Mesenchymal stem cell (in vitro differentiated cells and primary cell): ENCODE measurements at regions not wholly inside any gene's neighbourhood (a gene's known extent, or its start where the extent isn't known, plus 50 kb on each side); places are given as distances from the start of the nearest gene placed in this dataset.
A peak's percentile ranks its signal among the peaks of the same experiment; 100 is the strongest.

Source experiments
- DNase-seq: peaks from one replicate; pipeline ENCODE4 v3.0.0-alpha.2; 2013
- H2AFZ ChIP-seq: one replicate; pipeline ENCODE4 v1.6.1; 2013; ENCODE audit warnings: low read depth, mild to moderate bottlenecking, control low read depth, inconsistent platforms, low read length, moderate library complexity
- H2AK5ac ChIP-seq: 2 replicates; pipeline ENCODE4 v1.6.1; 2013; ENCODE audit warnings: low read length, moderate library complexity, mild to moderate bottlenecking, inconsistent platforms; ENCODE audit not compliant: severe bottlenecking
- H2BK120ac ChIP-seq: one replicate; pipeline ENCODE4 v1.6.1; 2013; ENCODE audit warnings: low read depth, mild to moderate bottlenecking, inconsistent platforms, low read length, moderate library complexity
- H2BK12ac ChIP-seq, 2 experiments: one replicate each; pipeline ENCODE4 v1.6.1; 2013; ENCODE audit warnings: inconsistent platforms in 2 of 2, low read length in 2 of 2, mild to moderate bottlenecking in 2 of 2, moderate library complexity in 2 of 2, control low read depth in 1 of 2
- H2BK15ac ChIP-seq: one replicate; pipeline ENCODE4 v1.6.1; 2013; ENCODE audit warnings: mild to moderate bottlenecking, low read depth, inconsistent platforms; ENCODE audit not compliant: poor library complexity, severe bottlenecking
- H2BK5ac ChIP-seq: 2 replicates; pipeline ENCODE4 v1.6.1; 2013; ENCODE audit warnings: low read depth, mild to moderate bottlenecking, low read length, control low read depth, inconsistent platforms; ENCODE audit not compliant: poor library complexity, severe bottlenecking
- H3K14ac ChIP-seq, 2 experiments: one replicate each; pipeline ENCODE4 v1.6.1; 2013; ENCODE audit warnings: inconsistent platforms in 2 of 2, low read length in 2 of 2, control low read depth in 1 of 2, mild to moderate bottlenecking in 1 of 2, moderate library complexity in 1 of 2
- H3K18ac ChIP-seq, 2 experiments: one replicate each; pipeline ENCODE4 v1.6.1; 2013; ENCODE audit warnings: inconsistent platforms in 2 of 2, low read length in 2 of 2, control low read depth in 1 of 2, low read depth in 1 of 2, mild to moderate bottlenecking in 1 of 2
- H3K23ac ChIP-seq, 2 experiments: one replicate each; pipeline ENCODE4 v1.6.1; 2013; ENCODE audit warnings: inconsistent platforms in 2 of 2, low read length in 2 of 2, mild to moderate bottlenecking in 2 of 2, moderate library complexity in 2 of 2, control low read depth in 1 of 2
- H3K27ac ChIP-seq: 2 replicates; pipeline ENCODE4 v1.5.1; 2013; ENCODE audit warnings: mild to moderate bottlenecking, moderate library complexity, low read length, control low read depth, inconsistent platforms; ENCODE audit not compliant: poor library complexity, severe bottlenecking
- H3K27me3 ChIP-seq, 2 experiments: 2 replicates each; pipeline versions ENCODE4 v1.6.1 to v1.7.0; 2013; ENCODE audit warnings: low read length in 2 of 2, mild to moderate bottlenecking in 2 of 2, moderate library complexity in 2 of 2, control low read depth in 1 of 2, inconsistent platforms in 1 of 2; ENCODE audit not compliant: control insufficient read depth in 1 of 2, insufficient read depth in 1 of 2
- H3K36me3 ChIP-seq, 2 experiments: 2 replicates each; pipeline versions ENCODE4 v1.6.1 to v1.7.0; 2013; ENCODE audit warnings: low read length in 2 of 2, control low read depth in 1 of 2, inconsistent platforms in 1 of 2, low read depth in 1 of 2, mild to moderate bottlenecking in 1 of 2; ENCODE audit not compliant: insufficient read depth in 2 of 2, control insufficient read depth in 1 of 2
- H3K4ac ChIP-seq, 2 experiments: one replicate each; pipeline ENCODE4 v1.6.1; 2013; ENCODE audit warnings: inconsistent platforms in 2 of 2, low read length in 2 of 2, mild to moderate bottlenecking in 2 of 2, moderate library complexity in 2 of 2, control low read depth in 1 of 2, low read depth in 1 of 2
- H3K4me1 ChIP-seq: 2 replicates; pipeline ENCODE4 v1.6.1; 2013; ENCODE audit warnings: low read depth, low read length, control low read depth; ENCODE audit not compliant: control insufficient read depth, insufficient read depth
- H3K4me2 ChIP-seq: 2 replicates; pipeline ENCODE4 v1.6.1; 2013; ENCODE audit warnings: low read length, mild to moderate bottlenecking, inconsistent platforms; ENCODE audit not compliant: poor library complexity, severe bottlenecking
- H3K4me3 ChIP-seq, 2 experiments: 2 replicates each; pipeline versions ENCODE4 v1.5.1 to v1.7.0; 2013; ENCODE audit warnings: low read length in 2 of 2, mild to moderate bottlenecking in 2 of 2, control low read depth in 1 of 2, low read depth in 1 of 2; ENCODE audit not compliant: insufficient read depth in 1 of 2
- H3K79me1 ChIP-seq: replicated peaks from 2 replicates; pipeline ENCODE4 v1.6.1; 2013; ENCODE audit warnings: mild to moderate bottlenecking, control low read depth, low read length, inconsistent platforms; ENCODE audit not compliant: poor library complexity, severe bottlenecking
- H3K9ac ChIP-seq: 2 replicates; pipeline ENCODE4 v1.7.0; 2013; ENCODE audit warnings: mild to moderate bottlenecking, low read length, moderate library complexity
- H3K9me3 ChIP-seq: 2 replicates; pipeline ENCODE4 v1.7.0; 2013; ENCODE audit warnings: mild to moderate bottlenecking, low read length; ENCODE audit not compliant: control insufficient read depth
- H4K8ac ChIP-seq: one replicate; pipeline ENCODE4 v1.6.1; 2013; ENCODE audit warnings: inconsistent platforms, mild to moderate bottlenecking, low read length, moderate library complexity
- H4K91ac ChIP-seq: one replicate; pipeline ENCODE4 v1.6.1; 2013; ENCODE audit warnings: mild to moderate bottlenecking, low read length, inconsistent platforms
- WGBS: methylation state at CpG from one replicate; pipeline ENCODE4 v1.1.7; 2013; ENCODE audit warnings: mixed read lengths; 5-methylcytosine and 5-hydroxymethylcytosine counted together

DNA sequence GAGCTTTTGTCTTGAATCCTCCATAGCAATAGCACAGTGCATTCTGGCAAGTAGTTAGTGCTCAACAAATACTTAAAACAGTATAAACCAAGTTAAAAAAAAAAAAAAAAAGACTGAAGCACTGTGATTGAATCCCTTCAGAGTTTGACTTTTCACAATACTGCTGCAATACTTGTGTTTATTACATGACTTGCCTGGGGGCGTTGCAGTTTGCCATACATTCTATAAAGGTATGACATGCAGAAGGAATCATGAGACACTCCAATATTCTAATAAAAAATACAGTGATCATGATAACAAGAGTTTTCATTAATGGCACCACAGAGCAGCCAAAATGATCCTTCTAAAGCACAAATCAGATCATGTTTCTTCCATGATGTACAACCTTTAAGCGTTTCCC lies 205.0 kb upstream of the CDKN3 start:
- no peak overlapping the region for H2BK15ac ChIP-seq
- no peak overlapping the region for H3K18ac ChIP-seq
- no peak overlapping the region for H3K14ac ChIP-seq
- 100% methylated on average over 1 of the region's 2 CpGs for WGBS
- no peak overlapping the region for H3K4me2 ChIP-seq
- H2BK12ac ChIP-seq: no peak overlapping the region
- no peak overlapping the region for H4K8ac ChIP-seq
- H3K9ac ChIP-seq: no peak overlapping the region
- H3K4ac ChIP-seq: no peak overlapping the region
- H2BK5ac ChIP-seq: no peak overlapping the region
- H2AK5ac ChIP-seq: no peak overlapping the region
- peaks cover 5% of the 10 kb centered on the region for H3K4me1 ChIP-seq
- H4K91ac ChIP-seq: no peak overlapping the region
- no peak overlapping the region for H2AFZ ChIP-seq
- DNase-seq: no peak
- H3K27ac ChIP-seq: no peak overlapping the region
- H2BK120ac ChIP-seq: no peak overlapping the region
- H3K27me3 ChIP-seq: no peaks in the 10 kb centered on the region
- H3K79me1 ChIP-seq: no peaks in the 10 kb centered on the region
- H3K9me3 ChIP-seq: no peaks in the 10 kb centered on the region
- H3K4me3 ChIP-seq: no peak overlapping the region
- no peaks in the 10 kb centered on the region for H3K36me3 ChIP-seq
- H3K23ac ChIP-seq: no peak overlapping the region

DNA sequence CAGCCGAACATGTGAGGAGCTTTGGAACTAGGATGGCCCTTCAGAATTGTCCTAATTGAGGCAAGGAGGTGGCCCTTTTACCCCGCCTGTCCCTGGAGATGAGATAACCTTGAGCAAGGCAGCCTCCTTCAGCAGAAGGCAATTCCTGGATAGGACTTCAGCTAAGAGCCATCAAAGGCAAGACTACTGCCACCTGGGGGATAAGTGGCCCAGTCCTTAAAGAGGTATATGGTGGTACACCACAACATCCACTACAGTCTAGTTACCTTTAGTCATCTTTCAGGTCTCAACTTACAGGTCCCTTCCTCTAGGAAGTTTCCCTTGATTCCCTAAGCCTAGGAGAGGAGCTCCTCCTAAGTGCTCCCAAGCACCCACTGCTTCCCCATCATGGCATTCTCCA lies 204.2 kb upstream of the CDKN3 start:
- WGBS: 63% methylated on average over 2 of the region's 2 CpGs

DNA sequence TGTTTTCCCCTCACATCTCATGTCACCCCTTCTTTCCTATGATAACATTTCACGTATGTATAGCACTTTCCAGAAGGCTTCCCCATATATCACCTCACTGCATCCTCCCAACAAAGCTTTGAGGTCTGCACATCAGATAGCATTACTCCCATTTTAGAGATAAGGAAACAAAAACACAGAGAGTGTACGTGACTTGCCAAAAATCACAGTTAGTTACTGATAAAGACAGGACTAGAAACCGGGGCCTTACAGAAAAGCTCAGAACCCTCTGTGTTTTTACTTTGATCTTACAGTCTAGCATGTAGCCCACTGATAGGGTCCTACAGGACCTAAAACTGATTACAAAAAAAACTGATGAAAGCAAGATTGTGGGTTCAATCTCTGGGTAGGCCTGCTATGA lies 202.9 kb upstream of the CDKN3 start:
- Histone ChIP-seq H3K4me1 (no peaks in the 10 kb centered on the region), H3K4ac (no peak overlapping the region), H2BK5ac (no peak overlapping the region), H3K4me3 (no peak overlapping the region), H4K8ac (no peak overlapping the region), H3K14ac (no peak overlapping the region), H2BK15ac (no peak overlapping the region), H3K79me1 (no peaks in the 10 kb centered on the region), H3K36me3 (no peaks in the 10 kb centered on the region), H3K9ac (no peak overlapping the region), H3K4me2 (no peak overlapping the region), H2AK5ac (no peak overlapping the region), H2AFZ (no peak overlapping the region), H3K27me3 (no peaks in the 10 kb centered on the region), H3K9me3 (no peaks in the 10 kb centered on the region), H2BK120ac (peak overlapping the region; percentile 42), H2BK12ac (peak overlapping the region in 1 of 2 experiments; percentile 84), H4K91ac (no peak overlapping the region), H3K27ac (no peak overlapping the region), H3K23ac (no peak overlapping the region), H3K18ac (peak overlapping the region in 1 of 2 experiments; percentile 21)
- no peak for DNase-seq
- 38% methylated on average over 3 of the region's 3 CpGs for whole genome bisulfite sequencing

More for the DNA sequence above, 204.2 kb upstream of the CDKN3 start:
- Histone ChIP-seq H3K14ac (no peak overlapping the region), H3K79me1 (no peaks in the 10 kb centered on the region), H2BK5ac (no peak overlapping the region), H3K4ac (no peak overlapping the region), H3K9me3 (no peaks in the 10 kb centered on the region), H2BK15ac (no peak overlapping the region), H3K4me1 (peaks cover 3% of the 10 kb centered on the region), H2BK120ac (no peak overlapping the region), H3K18ac (no peak overlapping the region), H3K23ac (no peak overlapping the region), H3K27ac (no peak overlapping the region), H3K27me3 (no peaks in the 10 kb centered on the region), H2AFZ (no peak overlapping the region), H2AK5ac (no peak overlapping the region), H4K8ac (no peak overlapping the region), H3K4me3 (no peak overlapping the region), H2BK12ac (peak overlapping the region in 1 of 2 experiments; percentile 79), H3K9ac (no peak overlapping the region), H3K4me2 (no peak overlapping the region), H4K91ac (no peak overlapping the region), H3K36me3 (no peaks in the 10 kb centered on the region)
- no peak for DNase-seq

DNA sequence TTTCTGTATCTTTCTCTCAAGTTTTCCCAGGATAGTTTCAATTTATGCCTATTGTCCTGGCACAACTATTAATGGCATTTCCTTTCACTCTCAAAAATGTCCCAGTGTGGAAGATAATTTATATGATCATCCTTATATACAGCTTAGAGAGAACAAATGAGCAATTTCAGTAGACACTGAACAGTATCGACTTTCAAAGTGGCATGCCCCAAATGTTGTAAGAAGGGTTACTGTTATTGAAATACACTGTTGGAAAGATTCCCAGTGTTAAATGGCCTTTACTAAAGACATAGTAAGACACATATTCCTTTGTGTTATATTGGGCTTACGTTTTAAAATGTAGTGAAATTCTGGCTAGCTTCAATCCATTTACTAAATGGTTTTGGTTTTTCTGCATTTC lies 202.3 kb upstream of the CDKN3 start:
- Histone ChIP-seq H2BK120ac (no peak overlapping the region), H2BK5ac (no peak overlapping the region), H3K9ac (no peak overlapping the region), H3K4me2 (no peak overlapping the region), H4K8ac (no peak overlapping the region), H3K23ac (no peak overlapping the region), H3K4me1 (no peaks in the 10 kb centered on the region), H3K27me3 (no peaks in the 10 kb centered on the region), H3K27ac (no peak overlapping the region), H4K91ac (no peak overlapping the region), H3K4me3 (no peak overlapping the region), H2AFZ (no peak overlapping the region), H3K9me3 (no peaks in the 10 kb centered on the region), H3K4ac (no peak overlapping the region), H3K14ac (no peak overlapping the region), H3K18ac (no peak overlapping the region), H2BK12ac (no peak overlapping the region), H2BK15ac (no peak overlapping the region), H2AK5ac (no peak overlapping the region), H3K79me1 (no peaks in the 10 kb centered on the region), H3K36me3 (no peaks in the 10 kb centered on the region)
- DNase-seq: peak; percentile 39
- WGBS: no CpG with 5 or more reads among the region's 2 CpGs
